Endodermal cell (in vitro differentiated cells): ENCODE measurements at regions not wholly inside any gene's neighbourhood (a gene's known extent, or its start where the extent isn't known, plus 50 kb on each side); places are given as distances from the start of the nearest gene placed in this dataset.
A peak's percentile ranks its signal among the peaks of the same experiment; 100 is the strongest.

Experiments used
- DNase-seq: peaks from one replicate; pipeline ENCODE4 v3.0.0-alpha.2; 2017
- H3K27ac ChIP-seq: 2 replicates; pipeline ENCODE4 v1.5.1; 2013; ENCODE audit warnings: mild to moderate bottlenecking, low read depth, low read length, moderate library complexity
- H3K27me3 ChIP-seq: 2 replicates; pipeline ENCODE4 v1.6.1; 2013; ENCODE audit warnings: mild to moderate bottlenecking, low read length, moderate library complexity; ENCODE audit not compliant: insufficient read depth, control insufficient read depth, poor library complexity, severe bottlenecking
- H3K36me3 ChIP-seq: 2 replicates; pipeline ENCODE4 v1.7.0; 2013; ENCODE audit warnings: mild to moderate bottlenecking, low read length, moderate library complexity; ENCODE audit not compliant: control insufficient read depth, insufficient read depth
- H3K4me1 ChIP-seq: one replicate; pipeline ENCODE4 v1.7.0; 2013; ENCODE audit warnings: low read length; ENCODE audit not compliant: control insufficient read depth, insufficient read depth
- H3K4me3 ChIP-seq: 2 replicates; pipeline ENCODE4 v1.5.1; 2013; ENCODE audit warnings: mild to moderate bottlenecking, low read length, moderate library complexity
- H3K9ac ChIP-seq: 2 replicates; pipeline ENCODE4 v1.6.1; 2013; ENCODE audit warnings: mild to moderate bottlenecking, low read length, moderate library complexity; ENCODE audit not compliant: poor library complexity, severe bottlenecking; ENCODE audit errors: extremely low read depth
- H3K9me3 ChIP-seq: 2 replicates; pipeline ENCODE4 v1.6.1; 2013; ENCODE audit warnings: mild to moderate bottlenecking, low read length, moderate library complexity; ENCODE audit not compliant: control insufficient read depth
- H3K27ac Mint-ChIP-seq: 2 replicates; pipeline ENCODE4 v1.8.0; 2020; ENCODE audit warnings: mixed read lengths
- H3K27me3 Mint-ChIP-seq: 2 replicates; pipeline ENCODE4 v1.8.0; 2021; ENCODE audit warnings: mild to moderate bottlenecking, mixed read lengths; ENCODE audit not compliant: insufficient read depth
- H3K36me3 Mint-ChIP-seq: 2 replicates; pipeline ENCODE4 v1.8.0; 2020; ENCODE audit warnings: low read depth, mixed read lengths
- H3K4me1 Mint-ChIP-seq: 2 replicates; pipeline ENCODE4 v1.8.0; 2020; ENCODE audit warnings: mixed read lengths
- H3K4me3 Mint-ChIP-seq: 2 replicates; pipeline ENCODE4 v1.8.0; 2020; ENCODE audit warnings: mild to moderate bottlenecking, moderate library complexity, mixed read lengths
- H3K9me3 Mint-ChIP-seq: 2 replicates; pipeline ENCODE4 v1.8.0; 2020; ENCODE audit warnings: mild to moderate bottlenecking, mixed read lengths
- CTCF ChIP-seq: fragments of 200-600 bp; sonication (generic); conservative IDR thresholded peaks from 2 replicates; pipeline ENCODE4 v1.5.0; 2021; ENCODE audit warnings: antibody characterized with exemption, mild to moderate bottlenecking
- WGBS, 2 experiments: methylation state at CpG; one replicate each; pipeline versions ENCODE4 v1.1.5 to v1.1.7; 2013; ENCODE audit warnings: missing lambda C conversion rate in 2 of 2, mixed read lengths in 1 of 2; ENCODE audit not compliant: insufficient coverage in 1 of 2, insufficient read length in 1 of 2; 5-methylcytosine and 5-hydroxymethylcytosine counted together

GRCh38 chr10:131797626-131798025 lies 103.2 kb upstream of the PPP2R2D start:
- no peak for TF ChIP-seq CTCF
- H3K27ac Mint-ChIP-seq: no peak overlapping the region

GRCh38 chr10:131799429-131799828 lies 101.4 kb upstream of the PPP2R2D start:
- no peak for DNase-seq
- H3K9me3 ChIP-seq: peaks cover 21% of the 10 kb centered on the region
- no peaks in the 10 kb centered on the region for H3K36me3 ChIP-seq
- 67% methylated on average over 1 of the region's 1 CpG; no CpG with 5 or more reads in 1 of the 2 experiments for WGBS, 2 experiments
- no peaks in the 10 kb centered on the region for H3K27me3 Mint-ChIP-seq
- H3K27me3 ChIP-seq: no peaks in the 10 kb centered on the region
- no peak overlapping the region for H3K4me3 Mint-ChIP-seq
- H3K9me3 Mint-ChIP-seq: peaks cover 39% of the 10 kb centered on the region
- no peaks in the 10 kb centered on the region for H3K36me3 Mint-ChIP-seq
- no peak overlapping the region for H3K9ac ChIP-seq
- H3K27ac Mint-ChIP-seq: no peak overlapping the region
- no peak for TF ChIP-seq CTCF
- peak overlapping the region; percentile 55 for H3K4me3 ChIP-seq
- H3K4me1 Mint-ChIP-seq: peaks cover 3% of the 10 kb centered on the region
- no peak overlapping the region for H3K27ac ChIP-seq
- peaks cover 3% of the 10 kb centered on the region for H3K4me1 ChIP-seq

More at GRCh38 chr10:131797626-131798025, 103.2 kb upstream of the PPP2R2D start:
- peak; percentile 10 for DNase-seq
- no peaks in the 10 kb centered on the region for H3K36me3 ChIP-seq
- H3K27me3 Mint-ChIP-seq: no peaks in the 10 kb centered on the region
- no peak overlapping the region for H3K9ac ChIP-seq
- no peak overlapping the region for H3K4me3 ChIP-seq
- no peaks in the 10 kb centered on the region for H3K36me3 Mint-ChIP-seq
- peaks cover 21% of the 10 kb centered on the region for H3K9me3 ChIP-seq
- no peaks in the 10 kb centered on the region for H3K4me1 Mint-ChIP-seq
- H3K27me3 ChIP-seq: no peaks in the 10 kb centered on the region
- no peaks in the 10 kb centered on the region for H3K4me1 ChIP-seq
- H3K4me3 Mint-ChIP-seq: no peak overlapping the region
- no peak overlapping the region for H3K27ac ChIP-seq
- peaks cover 39% of the 10 kb centered on the region for H3K9me3 Mint-ChIP-seq

GRCh38 chr10:131802156-131802915 lies 98.5 kb upstream of the PPP2R2D start:
- WGBS, 2 experiments: 93 to 96% methylated on average over 9 to 16 of the region's 16 CpGs
- Histone ChIP-seq H3K4me3 (no peak overlapping the region), H3K9me3 (peaks cover 10% of the 10 kb centered on the region), H3K9ac (no peak overlapping the region), H3K36me3 (no peaks in the 10 kb centered on the region), H3K4me1 (peaks cover 3% of the 10 kb centered on the region), H3K27ac (no peak overlapping the region), H3K27me3 (no peaks in the 10 kb centered on the region)
- H3K36me3 Mint-ChIP-seq: no peaks in the 10 kb centered on the region
- H3K9me3 Mint-ChIP-seq: peaks cover 30% of the 10 kb centered on the region
- no peak overlapping the region for H3K27ac Mint-ChIP-seq
- H3K4me1 Mint-ChIP-seq: peaks cover 5% of the 10 kb centered on the region
- no peak for TF ChIP-seq CTCF
- H3K27me3 Mint-ChIP-seq: no peaks in the 10 kb centered on the region
- H3K4me3 Mint-ChIP-seq: no peak overlapping the region
- DNase-seq: peak; percentile 10
